Cardiac muscle cell (in vitro differentiated cells and primary cell): ENCODE measurements at regions not wholly inside any gene's neighbourhood (a gene's known extent, or its start where the extent isn't known, plus 50 kb on each side); places are given as distances from the start of the nearest gene placed in this dataset.

Experiments used
- DNase-seq, 2 donors: peaks; one replicate each; pipeline versions ENCODE4 v3.0.0 to v3.0.0-alpha.2; 2010 to 2017; ENCODE audit warnings: low read depth in 1 of 2, low spot score in 1 of 2
- H3K27ac ChIP-seq: fragments of 200-600 bp; sonication (generic); 2 replicates; pipeline ENCODE4 v1.5.1; 2016
- H3K27me3 ChIP-seq: fragments of 200-600 bp; sonication (generic); 2 replicates; pipeline ENCODE4 v1.6.0; 2016; ENCODE audit warnings: control low read depth
- H3K36me3 ChIP-seq: fragments of 200-600 bp; sonication (generic); 2 replicates; pipeline ENCODE4 v1.5.1; 2016; ENCODE audit warnings: control low read depth
- H3K4me1 ChIP-seq: fragments of 200-600 bp; sonication (generic); 2 replicates; pipeline ENCODE4 v1.8.1; 2017; ENCODE audit warnings: low read depth, mild to moderate bottlenecking, mixed run types
- H3K4me3 ChIP-seq: fragments of 200-600 bp; sonication (generic); 2 replicates; pipeline ENCODE4 v1.5.1; 2016; ENCODE audit warnings: mild to moderate bottlenecking
- H3K9me3 ChIP-seq: fragments of 200-600 bp; sonication (generic); 2 replicates; pipeline ENCODE4 v1.5.1; 2017; ENCODE audit warnings: low read depth, mild to moderate bottlenecking, control low read depth
- TF ChIP-seq, protein P1 (sequence below): IDR thresholded peaks from 2 replicates; pipeline ENCODE4 v1.5.1; 2012; ENCODE audit warnings: low read depth, mild to moderate bottlenecking, low read length

DNA sequence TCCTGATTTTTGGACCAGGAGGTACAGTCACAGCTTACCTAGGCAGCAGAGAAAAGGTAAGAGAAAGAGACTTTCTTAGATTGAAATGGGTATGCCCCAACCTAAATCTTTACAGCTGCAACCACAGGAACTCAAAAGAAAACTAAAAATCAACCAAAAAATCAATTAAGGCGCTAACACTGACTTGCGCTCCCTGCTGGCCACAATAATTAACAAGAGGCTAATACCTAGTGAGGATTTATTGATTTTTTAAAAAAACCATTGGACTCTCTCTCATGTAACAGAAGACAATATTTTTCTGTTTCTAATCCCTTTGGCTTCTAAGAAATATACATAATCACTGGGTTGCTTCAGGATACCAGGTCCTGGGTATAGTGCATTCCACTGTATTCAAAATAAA lies 153.9 kb upstream of the TENM3 start:
- Histone ChIP-seq H3K27me3 (peaks cover 6% of the 10 kb centered on the region), H3K4me3 (no peak overlapping the region), H3K9me3 (no peaks in the 10 kb centered on the region), H3K27ac (no peak overlapping the region), H3K4me1 (no peaks in the 10 kb centered on the region), H3K36me3 (no peaks in the 10 kb centered on the region)
- no peak for DNase-seq
- TF ChIP-seq, protein P1, sequence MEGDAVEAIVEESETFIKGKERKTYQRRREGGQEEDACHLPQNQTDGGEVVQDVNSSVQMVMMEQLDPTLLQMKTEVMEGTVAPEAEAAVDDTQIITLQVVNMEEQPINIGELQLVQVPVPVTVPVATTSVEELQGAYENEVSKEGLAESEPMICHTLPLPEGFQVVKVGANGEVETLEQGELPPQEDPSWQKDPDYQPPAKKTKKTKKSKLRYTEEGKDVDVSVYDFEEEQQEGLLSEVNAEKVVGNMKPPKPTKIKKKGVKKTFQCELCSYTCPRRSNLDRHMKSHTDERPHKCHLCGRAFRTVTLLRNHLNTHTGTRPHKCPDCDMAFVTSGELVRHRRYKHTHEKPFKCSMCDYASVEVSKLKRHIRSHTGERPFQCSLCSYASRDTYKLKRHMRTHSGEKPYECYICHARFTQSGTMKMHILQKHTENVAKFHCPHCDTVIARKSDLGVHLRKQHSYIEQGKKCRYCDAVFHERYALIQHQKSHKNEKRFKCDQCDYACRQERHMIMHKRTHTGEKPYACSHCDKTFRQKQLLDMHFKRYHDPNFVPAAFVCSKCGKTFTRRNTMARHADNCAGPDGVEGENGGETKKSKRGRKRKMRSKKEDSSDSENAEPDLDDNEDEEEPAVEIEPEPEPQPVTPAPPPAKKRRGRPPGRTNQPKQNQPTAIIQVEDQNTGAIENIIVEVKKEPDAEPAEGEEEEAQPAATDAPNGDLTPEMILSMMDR, result no peak

DNA sequence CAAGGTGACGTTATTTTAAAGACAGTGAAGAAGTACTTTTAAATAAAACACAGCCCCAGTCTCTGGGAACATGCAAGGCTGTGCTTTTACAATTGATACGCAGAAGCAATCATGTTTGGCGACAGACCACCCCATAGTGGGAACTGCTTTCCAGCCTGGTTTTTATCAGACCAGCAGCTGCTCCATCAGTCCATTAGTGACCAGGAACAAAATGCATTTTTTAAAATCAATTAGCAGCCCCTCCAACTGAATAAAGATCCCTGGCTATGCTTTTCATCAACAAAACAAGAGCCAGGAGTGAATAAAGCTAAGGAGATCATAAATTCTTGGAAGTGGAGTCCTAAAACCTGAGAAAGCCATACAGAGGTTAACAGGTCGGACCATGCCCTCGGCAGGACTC lies 153.0 kb upstream of the TENM3 start:
- Histone ChIP-seq H3K27me3 (peaks cover 6% of the 10 kb centered on the region), H3K27ac (no peak overlapping the region), H3K9me3 (no peaks in the 10 kb centered on the region), H3K4me3 (no peak overlapping the region), H3K4me1 (no peaks in the 10 kb centered on the region), H3K36me3 (no peaks in the 10 kb centered on the region)
- TF ChIP-seq, protein P1, result no peak
- DNase-seq, result no peak

DNA sequence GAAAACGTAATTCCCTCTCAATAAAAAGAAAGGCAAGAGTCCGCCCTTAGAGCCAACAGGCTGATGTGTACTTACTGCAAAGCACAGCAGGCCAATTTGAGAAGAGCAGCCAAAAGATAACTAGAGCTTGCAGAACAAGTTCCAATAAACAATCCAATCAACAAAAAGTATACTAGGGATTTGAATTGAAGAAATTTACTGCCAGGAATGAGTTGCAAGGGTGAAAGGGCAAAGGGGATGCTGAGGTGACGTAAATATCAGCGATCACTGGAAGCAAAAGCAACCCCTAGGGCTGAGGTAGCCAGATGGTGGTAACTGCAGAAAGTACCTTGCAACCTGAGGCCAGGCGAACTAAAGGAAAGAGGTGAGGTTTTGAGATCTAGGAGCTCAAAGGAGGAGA lies 152.1 kb upstream of the TENM3 start:
- TF ChIP-seq, protein P1, result no peak
- Histone ChIP-seq H3K4me1 (no peaks in the 10 kb centered on the region), H3K4me3 (no peak overlapping the region), H3K27me3 (peaks cover 1% of the 10 kb centered on the region), H3K9me3 (no peaks in the 10 kb centered on the region), H3K36me3 (no peaks in the 10 kb centered on the region), H3K27ac (no peak overlapping the region)
- DNase-seq, result no peak

DNA sequence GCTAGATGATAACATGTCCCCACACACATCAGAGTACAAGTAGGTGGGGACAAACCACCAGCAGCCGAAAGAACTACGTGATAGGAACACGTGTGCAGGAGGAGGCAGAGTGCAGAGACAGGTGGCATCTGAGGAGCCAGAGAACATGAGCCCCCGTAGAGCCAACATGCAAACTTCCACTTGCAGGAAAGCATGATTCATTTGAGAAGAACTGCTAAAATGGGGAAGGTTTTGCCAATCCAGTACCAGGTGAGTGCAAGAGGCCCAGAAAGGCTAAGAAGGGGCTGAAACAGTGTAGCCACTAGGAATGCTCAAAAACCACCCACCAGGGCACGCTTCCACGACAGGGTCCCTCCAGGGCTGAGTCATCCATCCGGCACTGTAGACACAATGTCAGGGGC lies 149.8 kb upstream of the TENM3 start:
- no peaks in the 10 kb centered on the region for H3K9me3 ChIP-seq
- no peaks in the 10 kb centered on the region for H3K36me3 ChIP-seq
- DNase-seq, result no peak
- no peaks in the 10 kb centered on the region for H3K4me1 ChIP-seq
- H3K27ac ChIP-seq, result no peak overlapping the region
- TF ChIP-seq, protein P1, result no peak
- H3K27me3 ChIP-seq, result no peaks in the 10 kb centered on the region
- no peak overlapping the region for H3K4me3 ChIP-seq

DNA sequence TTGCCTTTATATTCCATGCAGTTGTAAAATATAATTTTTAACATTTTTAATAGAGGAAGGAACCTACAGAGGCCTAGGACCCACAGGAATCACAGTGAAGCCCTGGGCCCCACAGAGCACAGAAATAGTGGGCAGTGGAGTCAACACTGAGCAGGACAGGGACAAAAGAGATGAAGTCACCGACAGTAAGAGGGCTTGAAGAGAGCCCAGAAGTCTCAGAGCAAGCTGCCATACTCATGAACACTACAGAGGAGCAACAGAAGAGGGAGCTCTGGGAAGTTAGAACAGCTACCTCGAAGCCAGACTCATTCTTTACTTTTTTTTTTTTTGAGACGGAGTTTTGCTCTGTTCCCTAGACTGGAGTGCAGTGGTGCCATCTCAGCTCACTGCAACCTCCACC lies 149.3 kb upstream of the TENM3 start:
- Histone ChIP-seq H3K27ac (no peak overlapping the region), H3K9me3 (no peaks in the 10 kb centered on the region), H3K4me3 (no peak overlapping the region), H3K4me1 (no peaks in the 10 kb centered on the region), H3K27me3 (no peaks in the 10 kb centered on the region), H3K36me3 (no peaks in the 10 kb centered on the region)
- DNase-seq, result no peak
- TF ChIP-seq, protein P1, result no peak

DNA sequence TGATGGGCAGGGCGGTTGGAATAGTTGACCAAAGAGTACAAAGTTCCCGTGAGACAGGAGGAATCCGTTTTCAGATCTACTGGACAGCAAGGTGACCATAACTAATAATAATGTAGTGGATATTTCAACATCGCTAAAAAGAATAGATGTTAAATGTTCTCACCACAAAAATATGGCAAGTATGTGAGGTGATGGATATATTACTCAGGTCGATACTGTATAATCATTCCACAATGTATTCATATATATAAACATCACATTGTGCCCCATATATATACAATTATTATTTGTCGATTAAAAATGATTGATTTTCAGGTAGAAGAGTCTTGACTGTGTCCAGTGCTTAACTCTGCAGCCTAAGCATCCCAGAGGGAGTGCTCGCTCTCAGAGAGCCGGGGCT lies 141.6 kb upstream of the TENM3 start:
- no peaks in the 10 kb centered on the region for H3K36me3 ChIP-seq
- H3K4me3 ChIP-seq, result no peak overlapping the region
- peaks cover 26% of the 10 kb centered on the region for H3K27me3 ChIP-seq
- H3K9me3 ChIP-seq, result no peaks in the 10 kb centered on the region
- TF ChIP-seq, protein P1, result no peak
- H3K4me1 ChIP-seq, result no peaks in the 10 kb centered on the region
- H3K27ac ChIP-seq, result no peak overlapping the region
- DNase-seq, result no peak
